ENCODE measurements at regions not wholly inside any gene's neighbourhood (a gene's known extent, or its start where the extent isn't known, plus 50 kb on each side); places are given as distances from the start of the nearest gene placed in this dataset.

DNA sequence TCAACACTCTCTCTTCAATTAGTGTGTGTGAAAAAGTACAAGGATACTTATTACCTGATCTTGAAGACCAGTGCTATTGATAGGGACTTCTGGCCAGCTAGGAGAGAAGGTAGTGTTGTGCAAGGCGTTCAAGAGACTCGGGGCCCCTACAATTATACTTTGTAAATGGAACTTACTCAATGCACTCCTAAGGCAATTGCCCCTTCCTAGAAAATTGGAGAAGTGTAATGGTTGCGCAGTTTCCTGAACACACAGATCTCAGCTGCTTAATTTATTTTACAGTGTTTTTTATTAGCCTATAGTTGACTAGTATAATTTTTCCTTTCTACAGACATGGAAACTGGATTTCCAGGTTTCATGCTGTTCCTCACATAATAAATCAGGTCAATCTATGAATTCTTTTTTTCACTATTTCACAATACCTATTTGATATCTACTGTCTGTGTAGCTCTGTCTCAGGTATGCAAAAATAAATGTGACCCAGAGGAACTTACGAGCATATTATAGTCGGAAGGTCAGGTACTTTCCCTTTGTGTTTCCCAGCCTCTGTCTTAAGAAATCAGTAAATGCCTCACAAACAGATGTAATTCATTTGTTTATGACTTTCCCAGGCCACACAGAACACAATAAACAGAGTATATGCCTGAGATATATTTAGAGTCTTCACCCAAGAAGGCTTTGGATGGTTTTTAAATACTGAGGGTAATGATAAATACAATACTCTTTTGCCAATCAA lies 89.1 kb upstream of the TET2 start:
- BruUV-seq (replicated peaks), result no TSS peak
- Histone ChIP-seq H3K4me1 (ENCODE audit: insufficient read depth, low read length, poor library complexity, severe bottlenecking) (no peaks in the 10 kb centered on the region), H3K79me2 (ENCODE audit: insufficient read depth, low read depth, low read length) (no peaks in the 10 kb centered on the region), H2AFZ (ENCODE audit: low read length) (no peak overlapping the region), H3K9me3 (ENCODE audit: low read length) (no peaks in the 10 kb centered on the region), H3K36me3 (ENCODE audit: insufficient read depth, low read length) (no peaks in the 10 kb centered on the region), H3K9me2 (ENCODE audit: insufficient read depth, low read length) (no peaks in the 10 kb centered on the region), H4K20me1 (ENCODE audit: insufficient read depth, low read length) (no peaks in the 10 kb centered on the region), H3K4me2 (ENCODE audit: low read length) (no peak overlapping the region), H3K4me3 (ENCODE audit: low read depth, low read length, poor library complexity, severe bottlenecking) (no peak overlapping the region), H3K27ac (ENCODE audit: low read depth, low read length, poor library complexity, severe bottlenecking) (no peak overlapping the region)
- DNase-seq (ENCODE audit: low spot score), result no peak
- TF ChIP-seq EZH2phosphoT487 (IDR thresholded peaks at IDR 0.05; ENCODE audit: borderline replicate concordance, low read depth, low read length), result no peak
- TF ChIP-seq CTCF (conservative IDR thresholded peaks at IDR 0.05; ENCODE audit: low read length), result no peak
- ChIA-PET CTCF (ENCODE audit: unreplicated experiment) (no interaction called here), POLR2A (interaction anchor here (0.5 to 1.2 kb wide), 2 partner anchors 11 to 665 kb away, joined by 3 read pairs; no protein-coding TSS in a partner anchor)
- intact Hi-C loops (cut with micrococcal nuclease; ENCODE audit: unreplicated experiment), result no loop called here

- Histone ChIP-seq H3K4me2 (ENCODE audit: low read length) (no peak overlapping the region), H3K9me3 (ENCODE audit: low read length) (no peaks in the 10 kb centered on the region), H3K36me3 (ENCODE audit: insufficient read depth, low read length) (no peaks in the 10 kb centered on the region), H3K4me3 (ENCODE audit: low read depth, low read length, poor library complexity, severe bottlenecking) (no peak overlapping the region), H4K20me1 (ENCODE audit: insufficient read depth, low read length) (no peaks in the 10 kb centered on the region), H3K79me2 (ENCODE audit: insufficient read depth, low read depth, low read length) (no peaks in the 10 kb centered on the region), H3K27ac (ENCODE audit: low read depth, low read length, poor library complexity, severe bottlenecking) (no peak overlapping the region), H3K9me2 (ENCODE audit: insufficient read depth, low read length) (no peaks in the 10 kb centered on the region), H2AFZ (ENCODE audit: low read length) (no peak overlapping the region), H3K4me1 (ENCODE audit: insufficient read depth, low read length, poor library complexity, severe bottlenecking) (no peaks in the 10 kb centered on the region)
- DNase-seq (ENCODE audit: low spot score), result no peak
- POLR2A ChIA-PET, result interaction anchor here (1.2 kb wide), 1 partner anchor 12 kb away, joined by 3 read pairs; no protein-coding TSS in a partner anchor
- TF ChIP-seq EZH2phosphoT487 (IDR thresholded peaks at IDR 0.05; ENCODE audit: borderline replicate concordance, low read depth, low read length) (no peak), CTCF (conservative IDR thresholded peaks at IDR 0.05; ENCODE audit: low read length) (no peak)
- BruUV-seq (replicated peaks), result no TSS peak
- intact Hi-C loops (cut with micrococcal nuclease; ENCODE audit: unreplicated experiment), result no loop called here
- CTCF ChIA-PET (ENCODE audit: unreplicated experiment), result no interaction called here
Observed at GRCh38 chr4:105058177-105058812, 88.4 kb upstream of the TET2 start.

GRCh38 chr4:105059337-105059736 lies 87.3 kb upstream of the TET2 start:
- no peak overlapping the region for H3K4me2 ChIP-seq (ENCODE audit: low read length)
- no TSS peak for BruUV-seq (replicated peaks)
- H3K27ac ChIP-seq (ENCODE audit: low read depth, low read length, poor library complexity, severe bottlenecking), result no peak overlapping the region
- H4K20me1 ChIP-seq (ENCODE audit: insufficient read depth, low read length), result no peaks in the 10 kb centered on the region
- no peaks in the 10 kb centered on the region for H3K79me2 ChIP-seq (ENCODE audit: insufficient read depth, low read depth, low read length)
- H3K4me1 ChIP-seq (ENCODE audit: insufficient read depth, low read length, poor library complexity, severe bottlenecking), result no peaks in the 10 kb centered on the region
- no peaks in the 10 kb centered on the region for H3K36me3 ChIP-seq (ENCODE audit: insufficient read depth, low read length)
- DNase-seq (ENCODE audit: low spot score), result no peak
- H3K4me3 ChIP-seq (ENCODE audit: low read depth, low read length, poor library complexity, severe bottlenecking), result no peak overlapping the region
- H3K9me3 ChIP-seq (ENCODE audit: low read length), result no peaks in the 10 kb centered on the region
- ChIA-PET CTCF (ENCODE audit: unreplicated experiment) (no interaction called here), POLR2A (no interaction called here)
- TF ChIP-seq CTCF (conservative IDR thresholded peaks at IDR 0.05; ENCODE audit: low read length) (no peak), EZH2phosphoT487 (IDR thresholded peaks at IDR 0.05; ENCODE audit: borderline replicate concordance, low read depth, low read length) (no peak)
- H3K9me2 ChIP-seq (ENCODE audit: insufficient read depth, low read length), result no peaks in the 10 kb centered on the region
- intact Hi-C loops (cut with micrococcal nuclease; ENCODE audit: unreplicated experiment), result no loop called here
- no peak overlapping the region for H2AFZ ChIP-seq (ENCODE audit: low read length)
